HL-60 (cell line): ENCODE measurements at regions not wholly inside any gene's neighbourhood (a gene's known extent, or its start where the extent isn't known, plus 50 kb on each side); places are given as distances from the start of the nearest gene placed in this dataset.

ENCODE experiments used
- CTCF ChIP-seq: IDR thresholded peaks from one replicate; pipeline ENCODE4 v1.5.1; 2011; ENCODE audit warnings: low read length, control low read depth, inconsistent platforms; ENCODE audit not compliant: insufficient read depth
- POLR2AphosphoS5 ChIP-seq: IDR thresholded peaks from 2 replicates; pipeline ENCODE4 v1.6.1; 2012; ENCODE audit warnings: low read depth
- SPI1 ChIP-seq: IDR thresholded peaks from 2 replicates; pipeline ENCODE4 v1.6.1; 2012; ENCODE audit warnings: low read depth, mild to moderate bottlenecking, borderline replicate concordance
- TF ChIP-seq, protein P1 (sequence below): IDR thresholded peaks from 2 replicates; pipeline ENCODE4 v1.6.1; 2012; ENCODE audit warnings: low read depth; ENCODE audit not compliant: insufficient replicate concordance

DNA sequence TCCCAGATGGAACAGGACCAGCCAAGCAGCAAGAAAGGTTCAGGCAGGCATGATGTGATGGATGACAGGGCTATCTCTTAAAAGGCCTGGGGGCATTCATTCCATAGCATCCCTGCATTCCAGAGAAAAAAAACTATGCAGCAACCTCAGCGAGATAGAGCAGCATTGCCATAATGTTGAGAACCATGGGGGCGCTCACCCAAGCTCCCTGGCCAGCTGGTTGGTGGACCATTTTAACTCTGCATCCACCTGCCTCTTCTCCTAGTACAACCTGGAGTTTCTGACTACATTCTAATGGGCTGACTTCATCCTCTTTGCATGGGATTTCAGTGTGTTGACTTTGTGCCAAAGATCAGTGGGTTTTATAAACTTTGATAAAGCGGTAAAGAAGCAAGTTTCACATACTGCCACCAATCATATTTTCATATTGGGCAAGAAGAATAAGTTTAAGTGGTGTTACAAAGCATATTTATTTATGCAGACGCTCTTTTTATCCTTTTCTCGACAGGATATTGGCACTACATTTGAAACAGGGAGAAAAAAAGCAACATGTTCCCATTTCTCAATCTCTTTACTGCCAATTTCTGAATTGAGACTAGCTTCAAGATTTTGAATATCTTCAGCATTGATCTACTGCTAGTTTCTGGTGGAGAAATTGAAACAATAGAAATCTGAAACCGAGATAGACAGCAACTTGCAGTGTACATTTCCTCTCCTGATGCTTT lies 378.3 kb upstream of the WWC1 start:
- no peak for TF ChIP-seq CTCF
- TF ChIP-seq POLR2AphosphoS5, result no peak
- TF ChIP-seq SPI1, result no peak
- TF ChIP-seq, protein P1, sequence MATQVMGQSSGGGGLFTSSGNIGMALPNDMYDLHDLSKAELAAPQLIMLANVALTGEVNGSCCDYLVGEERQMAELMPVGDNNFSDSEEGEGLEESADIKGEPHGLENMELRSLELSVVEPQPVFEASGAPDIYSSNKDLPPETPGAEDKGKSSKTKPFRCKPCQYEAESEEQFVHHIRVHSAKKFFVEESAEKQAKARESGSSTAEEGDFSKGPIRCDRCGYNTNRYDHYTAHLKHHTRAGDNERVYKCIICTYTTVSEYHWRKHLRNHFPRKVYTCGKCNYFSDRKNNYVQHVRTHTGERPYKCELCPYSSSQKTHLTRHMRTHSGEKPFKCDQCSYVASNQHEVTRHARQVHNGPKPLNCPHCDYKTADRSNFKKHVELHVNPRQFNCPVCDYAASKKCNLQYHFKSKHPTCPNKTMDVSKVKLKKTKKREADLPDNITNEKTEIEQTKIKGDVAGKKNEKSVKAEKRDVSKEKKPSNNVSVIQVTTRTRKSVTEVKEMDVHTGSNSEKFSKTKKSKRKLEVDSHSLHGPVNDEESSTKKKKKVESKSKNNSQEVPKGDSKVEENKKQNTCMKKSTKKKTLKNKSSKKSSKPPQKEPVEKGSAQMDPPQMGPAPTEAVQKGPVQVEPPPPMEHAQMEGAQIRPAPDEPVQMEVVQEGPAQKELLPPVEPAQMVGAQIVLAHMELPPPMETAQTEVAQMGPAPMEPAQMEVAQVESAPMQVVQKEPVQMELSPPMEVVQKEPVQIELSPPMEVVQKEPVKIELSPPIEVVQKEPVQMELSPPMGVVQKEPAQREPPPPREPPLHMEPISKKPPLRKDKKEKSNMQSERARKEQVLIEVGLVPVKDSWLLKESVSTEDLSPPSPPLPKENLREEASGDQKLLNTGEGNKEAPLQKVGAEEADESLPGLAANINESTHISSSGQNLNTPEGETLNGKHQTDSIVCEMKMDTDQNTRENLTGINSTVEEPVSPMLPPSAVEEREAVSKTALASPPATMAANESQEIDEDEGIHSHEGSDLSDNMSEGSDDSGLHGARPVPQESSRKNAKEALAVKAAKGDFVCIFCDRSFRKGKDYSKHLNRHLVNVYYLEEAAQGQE, result no peak
